GM18861 (cell line): ENCODE measurements at regions not wholly inside any gene's neighbourhood (a gene's known extent, or its start where the extent isn't known, plus 50 kb on each side); places are given as distances from the start of the nearest gene placed in this dataset.

Experiments used
- ATAC-seq: cut with Tn5 transposase; IDR thresholded peaks from one replicate; pipeline ENCODE4 v1.9.1; 2021; ENCODE audit not compliant: unreplicated experiment

- ATAC-seq = no peak
These were observed 84.9 kb upstream of the C21orf91 start for GRCh38 chr21:17903929-17904639.

- no peak for ATAC-seq
These were observed 84.1 kb upstream of the C21orf91 start for GRCh38 chr21:17903029-17903806.

- no peak for ATAC-seq
These were observed 82.4 kb upstream of the C21orf91 start for GRCh38 chr21:17901458-17902079.

- no peak for ATAC-seq
These were observed 81.8 kb upstream of the C21orf91 start for GRCh38 chr21:17900990-17901385.

- no peak for ATAC-seq
These were observed 81.3 kb upstream of the C21orf91 start for GRCh38 chr21:17900281-17900989.

GRCh38 chr21:17889171-17889570, 70.0 kb upstream of the C21orf91 start:
- ATAC-seq = no peak

- no peak for ATAC-seq
These were observed 50.0 kb upstream of the C21orf91 start for GRCh38 chr21:17869115-17869514.
